Gastrocnemius medialis (tissue), 4 donors: ENCODE measurements at regions not wholly inside any gene's neighbourhood (a gene's known extent, or its start where the extent isn't known, plus 50 kb on each side); places are given as distances from the start of the nearest gene placed in this dataset.

Source experiments
- ATAC-seq, 2 donors: fragments of 150-250 bp; one replicate each; pipeline ENCODE4 v1.9.1; 2016
- DNase-seq, 2 donors: peaks; one replicate each; pipeline ENCODE4 v3.0.0-alpha.2; 2019
- H3K27ac ChIP-seq, 4 donors: fragments of 200-600 bp; sonication (generic); 1 replicate in 1 of 4; 2 replicates in 3 of 4; pipeline ENCODE4 v1.5.1; 2016 to 2018; ENCODE audit warnings: mild to moderate bottlenecking in 2 of 4, moderate library complexity in 1 of 4
- H3K27me3 ChIP-seq, 3 donors: fragments of 200-600 bp; sonication (generic) in 2 of 3; 1 replicate in 1 of 3; 2 replicates in 2 of 3; pipeline versions ENCODE4 v1.5.1 to v1.6.0; 2016 to 2019; ENCODE audit warnings: mild to moderate bottlenecking in 1 of 3, moderate library complexity in 1 of 3
- H3K36me3 ChIP-seq, 2 donors: fragments of 200-600 bp; sonication (generic) in 1 of 2; one replicate each; pipeline ENCODE4 v1.5.1; 2017 to 2018
- H3K4me1 ChIP-seq, 2 donors: fragments of 200-600 bp; sonication (generic) in 1 of 2; one replicate each; pipeline ENCODE4 v1.5.1; 2016 to 2017; ENCODE audit warnings: mild to moderate bottlenecking in 2 of 2
- H3K4me3 ChIP-seq, 4 donors: fragments of 200-600 bp; sonication (generic) in 3 of 4; 1 replicate in 1 of 4; 2 replicates in 3 of 4; pipeline ENCODE4 v1.5.1; 2016 to 2019; ENCODE audit warnings: mild to moderate bottlenecking in 2 of 4
- H3K9me3 ChIP-seq, 3 donors: fragments of 200-600 bp; sonication (generic) in 2 of 3; 1 replicate in 1 of 3; 2 replicates in 2 of 3; pipeline ENCODE4 v1.5.1; 2016 to 2019
- CTCF ChIP-seq, 5 experiments: fragments of 450-650 bp in 3 of 5; fragments of 200-600 bp in 2 of 5; sonication (generic) in 2 of 5; IDR thresholded peaks in 4 of 5; conservative IDR thresholded peaks in 1 of 5; 1 replicate in 4 of 5; 2 replicates in 1 of 5; pipeline ENCODE4 v1.5.1; 2016 to 2019; ENCODE audit warnings: antibody characterized with exemption in 5 of 5, mild to moderate bottlenecking in 3 of 5, moderate library complexity in 3 of 5
- POLR2A ChIP-seq, 2 donors: fragments of 450-650 bp; IDR thresholded peaks; one replicate each; pipeline ENCODE4 v1.6.1; 2017; ENCODE audit warnings: antibody characterized with exemption in 2 of 2, mild to moderate bottlenecking in 2 of 2, moderate library complexity in 2 of 2
- in situ Hi-C, 4 donors: fragments of 200-750 bp; cut with MboI; loops; one replicate each; pipeline versions ENCODE4 v1.15.0 to v1.8.0; 2017; ENCODE audit warnings: low sequenced_read_pairs in 4 of 4
- intact Hi-C: fragments of 100-400 bp; cut with DNase I; formaldehyde crosslinking; loops from one replicate; pipeline ENCODE4 v1.15.1; 2023; ENCODE audit warnings: low total_unique reads

DNA sequence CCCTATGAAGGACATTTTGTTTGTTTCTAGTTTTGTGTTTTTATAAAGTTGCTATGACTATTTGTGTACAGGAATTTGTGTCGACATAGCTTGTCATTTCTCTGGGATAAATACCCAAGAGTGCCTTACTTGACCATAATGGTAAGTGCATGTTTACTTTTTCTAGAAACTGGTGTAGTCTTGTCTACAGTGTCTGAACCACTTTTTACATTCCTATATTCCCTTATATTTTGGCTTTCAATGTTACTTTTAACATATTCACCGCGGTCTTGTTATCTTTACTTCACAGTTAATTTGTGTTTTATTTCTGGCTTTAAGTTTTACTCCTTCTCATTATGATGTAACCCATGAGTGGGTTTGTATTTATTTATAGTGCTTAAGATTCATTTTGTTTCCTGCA is 444.4 kb upstream of the RGS17 start:
- in situ Hi-C loops (no loop called here), intact Hi-C loops (no loop called here)
- Histone ChIP-seq H3K27ac (no peak overlapping the region), H3K4me1 (no peaks in the 10 kb centered on the region), H3K27me3 (no peaks in the 10 kb centered on the region), H3K4me3 (no peak overlapping the region), H3K9me3 (no peaks in the 10 kb centered on the region), H3K36me3 (no peaks in the 10 kb centered on the region)
- TF ChIP-seq POLR2A (IDR thresholded peaks at IDR 0.05) (no peak), CTCF (IDR thresholded peaks at IDR 0.05 in 4 of 5, conservative IDR thresholded peaks at IDR 0.05 in 1 of 5) (no peak)
- DNase-seq (no peak), ATAC-seq (no peak)

- Histone ChIP-seq H3K4me3 (no peak overlapping the region), H3K9me3 (no peaks in the 10 kb centered on the region), H3K27me3 (no peaks in the 10 kb centered on the region), H3K27ac (no peak overlapping the region), H3K4me1 (no peaks in the 10 kb centered on the region), H3K36me3 (no peaks in the 10 kb centered on the region)
- DNase-seq (no peak), ATAC-seq (no peak)
- TF ChIP-seq POLR2A (IDR thresholded peaks at IDR 0.05) (no peak), CTCF (IDR thresholded peaks at IDR 0.05 in 4 of 5, conservative IDR thresholded peaks at IDR 0.05 in 1 of 5) (no peak)
- in situ Hi-C loops (no loop called here), intact Hi-C loops (no loop called here)
These were observed 443.1 kb upstream of the RGS17 start for GRCh38 chr6:153574231-153574630.

GRCh38 chr6:153572371-153572770 is 441.3 kb upstream of the RGS17 start:
- no peak for DNase-seq
- no peak overlapping the region for H3K27ac ChIP-seq
- TF ChIP-seq CTCF (IDR thresholded peaks at IDR 0.05 in 4 of 5, conservative IDR thresholded peaks at IDR 0.05 in 1 of 5) (no peak), POLR2A (IDR thresholded peaks at IDR 0.05) (no peak)
- no peaks in the 10 kb centered on the region for H3K4me1 ChIP-seq
- intact Hi-C loops (no loop called here), in situ Hi-C loops (no loop called here)
- no peak for ATAC-seq
- no peaks in the 10 kb centered on the region for H3K36me3 ChIP-seq
- H3K27me3 ChIP-seq: no peaks in the 10 kb centered on the region
- no peak overlapping the region for H3K4me3 ChIP-seq
- H3K9me3 ChIP-seq: no peaks in the 10 kb centered on the region

GRCh38 chr6:153568628-153569027 is 437.5 kb upstream of the RGS17 start:
- ATAC-seq (no peak), DNase-seq (no peak)
- H3K36me3 ChIP-seq: no peaks in the 10 kb centered on the region
- H3K9me3 ChIP-seq: no peaks in the 10 kb centered on the region
- H3K27me3 ChIP-seq: no peaks in the 10 kb centered on the region
- no peak overlapping the region for H3K4me3 ChIP-seq
- intact Hi-C loops: no loop called here
- no peaks in the 10 kb centered on the region for H3K4me1 ChIP-seq
- in situ Hi-C loops: no loop called here
- TF ChIP-seq CTCF (IDR thresholded peaks at IDR 0.05 in 4 of 5, conservative IDR thresholded peaks at IDR 0.05 in 1 of 5) (no peak), POLR2A (IDR thresholded peaks at IDR 0.05) (no peak)
- H3K27ac ChIP-seq: no peak overlapping the region

DNA sequence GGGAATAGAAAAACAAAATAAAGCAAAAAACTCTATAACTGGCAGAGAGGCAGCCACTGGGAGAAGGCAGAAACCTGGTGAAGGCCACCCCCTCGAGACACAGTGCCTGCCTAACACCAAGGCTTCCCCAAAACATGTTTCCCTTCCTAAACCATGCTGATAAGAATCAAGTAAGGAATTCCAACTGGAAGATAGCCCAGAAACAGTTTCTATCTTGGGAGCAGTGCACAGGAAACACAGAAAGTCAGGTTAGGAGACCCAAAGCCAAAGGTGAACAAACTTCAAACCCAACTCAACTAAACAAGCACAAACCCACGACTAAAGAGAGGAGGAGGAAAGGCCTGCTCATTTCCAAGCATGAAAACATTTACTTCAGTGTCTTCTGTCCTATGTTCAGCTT is 433.7 kb upstream of the RGS17 start:
- H3K36me3 ChIP-seq: no peaks in the 10 kb centered on the region
- DNase-seq (no peak), ATAC-seq (no peak)
- intact Hi-C loops: no loop called here
- H3K4me3 ChIP-seq: no peak overlapping the region
- no peaks in the 10 kb centered on the region for H3K4me1 ChIP-seq
- H3K9me3 ChIP-seq: no peaks in the 10 kb centered on the region
- in situ Hi-C loops: no loop called here
- TF ChIP-seq POLR2A (IDR thresholded peaks at IDR 0.05) (no peak), CTCF (IDR thresholded peaks at IDR 0.05 in 4 of 5, conservative IDR thresholded peaks at IDR 0.05 in 1 of 5) (no peak)
- H3K27me3 ChIP-seq: no peaks in the 10 kb centered on the region
- no peak overlapping the region for H3K27ac ChIP-seq
